Endothelial cell (in vitro differentiated cells): ENCODE measurements at regions not wholly inside any gene's neighbourhood (a gene's known extent, or its start where the extent isn't known, plus 50 kb on each side); places are given as distances from the start of the nearest gene placed in this dataset.

Experiments used
- DNase-seq: peaks from one replicate; pipeline ENCODE4 v3.0.0; 2021; ENCODE audit warnings: low spot score
- H3K27ac Mint-ChIP-seq: one replicate; pipeline ENCODE4 v1.8.0; 2021; ENCODE audit warnings: mixed read lengths, inconsistent platforms; ENCODE audit not compliant: unreplicated experiment
- H3K27me3 Mint-ChIP-seq: one replicate; pipeline ENCODE4 v1.8.0; 2021; ENCODE audit warnings: mild to moderate bottlenecking, moderate library complexity, mixed read lengths, inconsistent platforms; ENCODE audit not compliant: unreplicated experiment
- H3K36me3 Mint-ChIP-seq: one replicate; pipeline ENCODE4 v1.8.0; 2021; ENCODE audit warnings: mild to moderate bottlenecking, low read depth, mixed read lengths, inconsistent platforms; ENCODE audit not compliant: unreplicated experiment
- H3K4me1 Mint-ChIP-seq: one replicate; pipeline ENCODE4 v1.8.0; 2021; ENCODE audit warnings: mild to moderate bottlenecking, mixed read lengths, inconsistent platforms; ENCODE audit not compliant: unreplicated experiment
- H3K4me3 Mint-ChIP-seq: one replicate; pipeline ENCODE4 v1.8.0; 2021; ENCODE audit warnings: mild to moderate bottlenecking, mixed read lengths, inconsistent platforms; ENCODE audit not compliant: unreplicated experiment
- H3K9me3 Mint-ChIP-seq: one replicate; pipeline ENCODE4 v1.8.0; 2021; ENCODE audit warnings: mixed read lengths, inconsistent platforms; ENCODE audit not compliant: unreplicated experiment
- TF ChIP-seq, protein P1 (sequence below): fragments of 200-600 bp; sonication (generic); IDR thresholded peaks from one replicate; pipeline ENCODE4 v1.5.0; 2021; ENCODE audit warnings: antibody characterized with exemption; ENCODE audit not compliant: unreplicated experiment

DNA sequence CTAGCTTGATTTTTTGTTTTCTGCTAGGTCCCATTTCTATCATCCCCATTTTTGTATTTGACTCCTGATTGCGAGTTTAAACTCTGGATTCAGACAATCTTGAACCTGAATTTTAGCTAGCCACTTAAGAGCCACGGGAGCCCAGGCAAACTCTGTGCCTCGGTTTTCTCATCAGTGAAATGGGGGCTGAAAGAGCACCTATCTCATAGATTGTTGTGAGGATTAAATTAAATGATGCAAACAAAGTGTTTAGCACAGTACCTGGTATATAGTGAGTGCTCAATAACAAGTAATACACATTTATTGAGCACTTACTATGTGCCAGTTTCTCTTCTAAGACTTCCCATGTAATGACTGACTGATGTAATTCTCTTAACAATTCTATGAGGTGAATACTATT, 158.1 kb upstream of the POU3F1 start:
- H3K27me3 Mint-ChIP-seq: peaks cover 3% of the 10 kb centered on the region
- no peak overlapping the region for H3K27ac Mint-ChIP-seq
- H3K4me1 Mint-ChIP-seq: no peaks in the 10 kb centered on the region
- H3K4me3 Mint-ChIP-seq: no peak overlapping the region
- TF ChIP-seq, protein P1, sequence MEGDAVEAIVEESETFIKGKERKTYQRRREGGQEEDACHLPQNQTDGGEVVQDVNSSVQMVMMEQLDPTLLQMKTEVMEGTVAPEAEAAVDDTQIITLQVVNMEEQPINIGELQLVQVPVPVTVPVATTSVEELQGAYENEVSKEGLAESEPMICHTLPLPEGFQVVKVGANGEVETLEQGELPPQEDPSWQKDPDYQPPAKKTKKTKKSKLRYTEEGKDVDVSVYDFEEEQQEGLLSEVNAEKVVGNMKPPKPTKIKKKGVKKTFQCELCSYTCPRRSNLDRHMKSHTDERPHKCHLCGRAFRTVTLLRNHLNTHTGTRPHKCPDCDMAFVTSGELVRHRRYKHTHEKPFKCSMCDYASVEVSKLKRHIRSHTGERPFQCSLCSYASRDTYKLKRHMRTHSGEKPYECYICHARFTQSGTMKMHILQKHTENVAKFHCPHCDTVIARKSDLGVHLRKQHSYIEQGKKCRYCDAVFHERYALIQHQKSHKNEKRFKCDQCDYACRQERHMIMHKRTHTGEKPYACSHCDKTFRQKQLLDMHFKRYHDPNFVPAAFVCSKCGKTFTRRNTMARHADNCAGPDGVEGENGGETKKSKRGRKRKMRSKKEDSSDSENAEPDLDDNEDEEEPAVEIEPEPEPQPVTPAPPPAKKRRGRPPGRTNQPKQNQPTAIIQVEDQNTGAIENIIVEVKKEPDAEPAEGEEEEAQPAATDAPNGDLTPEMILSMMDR: no peak
- DNase-seq: no peak
- H3K36me3 Mint-ChIP-seq: no peaks in the 10 kb centered on the region
- no peaks in the 10 kb centered on the region for H3K9me3 Mint-ChIP-seq

DNA sequence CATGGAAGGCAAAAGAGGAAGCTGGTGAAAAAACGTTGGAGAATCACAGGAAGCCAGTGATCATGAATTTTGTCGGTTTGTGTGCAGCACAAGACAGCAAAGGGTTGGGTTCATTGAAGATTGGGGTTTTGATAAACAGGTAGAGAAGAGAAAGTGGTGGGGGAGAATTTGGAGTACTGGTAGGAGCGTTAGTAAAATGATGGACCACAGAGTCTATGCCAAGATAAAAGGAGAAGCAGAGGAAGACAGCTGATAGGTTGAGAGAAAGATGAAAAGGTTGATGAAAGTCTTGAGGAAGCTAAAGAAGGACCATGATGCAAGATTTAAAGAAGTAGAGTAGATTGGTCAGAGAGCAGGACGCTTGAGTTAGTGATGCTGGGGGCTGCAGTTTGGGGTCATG, 156.8 kb upstream of the POU3F1 start:
- TF ChIP-seq, protein P1: no peak
- Mint-ChIP-seq H3K36me3 (no peaks in the 10 kb centered on the region), H3K27me3 (peaks cover 3% of the 10 kb centered on the region), H3K27ac (no peak overlapping the region), H3K4me1 (no peaks in the 10 kb centered on the region), H3K9me3 (no peaks in the 10 kb centered on the region), H3K4me3 (no peak overlapping the region)
- no peak for DNase-seq

DNA sequence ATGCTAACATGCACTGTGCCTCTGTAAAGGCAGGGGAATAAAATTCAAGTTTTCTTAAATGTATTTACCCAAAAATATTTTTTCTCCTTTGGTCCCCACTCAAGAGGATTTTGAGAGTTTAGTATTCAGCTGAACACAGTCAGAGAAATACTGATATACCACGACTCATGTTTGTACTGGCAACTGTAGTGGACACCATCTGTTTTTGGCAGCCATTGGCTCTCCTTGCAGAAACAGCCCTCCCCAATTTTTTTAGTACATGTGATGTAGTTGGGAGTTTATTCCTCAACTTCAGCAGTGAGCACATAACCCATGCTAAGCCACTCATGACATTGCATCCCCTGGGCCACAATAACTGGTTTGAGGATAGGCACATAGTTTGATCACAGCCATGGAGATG, 154.8 kb upstream of the POU3F1 start:
- Mint-ChIP-seq H3K27me3 (no peaks in the 10 kb centered on the region), H3K36me3 (no peaks in the 10 kb centered on the region), H3K9me3 (no peaks in the 10 kb centered on the region), H3K4me1 (no peaks in the 10 kb centered on the region), H3K4me3 (no peak overlapping the region), H3K27ac (no peak overlapping the region)
- DNase-seq: no peak
- TF ChIP-seq, protein P1: no peak

- H3K9me3 Mint-ChIP-seq: no peaks in the 10 kb centered on the region
- no peak overlapping the region for H3K4me3 Mint-ChIP-seq
- no peaks in the 10 kb centered on the region for H3K27me3 Mint-ChIP-seq
- H3K36me3 Mint-ChIP-seq: no peaks in the 10 kb centered on the region
- H3K27ac Mint-ChIP-seq: no peak overlapping the region
- TF ChIP-seq, protein P1: no peak
- no peak for DNase-seq
- H3K4me1 Mint-ChIP-seq: no peaks in the 10 kb centered on the region
Measured at GRCh38 chr1:38198621-38199020, 152.0 kb upstream of the POU3F1 start.

DNA sequence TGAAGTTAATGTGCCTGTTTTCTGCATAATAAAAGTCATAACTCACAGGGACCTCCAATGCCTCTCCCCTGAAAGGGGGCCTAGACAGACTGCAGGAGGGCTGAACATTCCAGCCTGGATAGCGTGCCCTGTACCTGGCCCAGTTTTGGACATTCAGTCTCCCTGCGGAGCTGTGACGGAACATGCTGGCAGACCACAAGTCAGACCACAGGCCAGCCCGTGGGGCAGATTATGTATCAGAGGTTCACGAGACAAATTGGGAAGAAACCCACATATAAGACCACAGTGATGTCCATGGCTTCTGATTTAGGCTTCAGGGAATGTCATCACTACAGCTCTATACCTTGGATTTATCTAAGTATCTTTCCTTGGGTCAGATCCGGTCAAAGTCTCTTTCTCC, 151.5 kb upstream of the POU3F1 start:
- no peak for DNase-seq
- Mint-ChIP-seq H3K4me1 (no peaks in the 10 kb centered on the region), H3K36me3 (no peaks in the 10 kb centered on the region), H3K27me3 (no peaks in the 10 kb centered on the region), H3K9me3 (no peaks in the 10 kb centered on the region), H3K4me3 (no peak overlapping the region), H3K27ac (no peak overlapping the region)
- TF ChIP-seq, protein P1: no peak
